OCI-LY7 (cell line): ENCODE measurements at regions not wholly inside any gene's neighbourhood (a gene's known extent, or its start where the extent isn't known, plus 50 kb on each side); places are given as distances from the start of the nearest gene placed in this dataset.

Experiments used
- CTCF ChIP-seq: fragments of 200-600 bp; sonication (generic); conservative IDR thresholded peaks from 2 replicates; pipeline ENCODE4 v1.5.1; 2014; ENCODE audit warnings: mild to moderate bottlenecking, antibody characterized with exemption, low read length, moderate library complexity, mixed read lengths
- EZH2phosphoT487 ChIP-seq: fragments of 200-600 bp; sonication (generic); IDR thresholded peaks from 2 replicates; pipeline ENCODE4 v1.6.1; 2018; ENCODE audit warnings: low read depth, borderline replicate concordance, mild to moderate bottlenecking, mixed run types, antibody characterized with exemption, low read length, moderate library complexity, mixed read lengths

- TF ChIP-seq CTCF, result no peak
- TF ChIP-seq EZH2phosphoT487, result no peak
Measured at GRCh38 chr5:135133181-135133580, 99.2 kb upstream of the PITX1 start.
